ENCODE measurements at regions not wholly inside any gene's neighbourhood (a gene's known extent, or its start where the extent isn't known, plus 50 kb on each side); places are given as distances from the start of the nearest gene placed in this dataset.

DNA sequence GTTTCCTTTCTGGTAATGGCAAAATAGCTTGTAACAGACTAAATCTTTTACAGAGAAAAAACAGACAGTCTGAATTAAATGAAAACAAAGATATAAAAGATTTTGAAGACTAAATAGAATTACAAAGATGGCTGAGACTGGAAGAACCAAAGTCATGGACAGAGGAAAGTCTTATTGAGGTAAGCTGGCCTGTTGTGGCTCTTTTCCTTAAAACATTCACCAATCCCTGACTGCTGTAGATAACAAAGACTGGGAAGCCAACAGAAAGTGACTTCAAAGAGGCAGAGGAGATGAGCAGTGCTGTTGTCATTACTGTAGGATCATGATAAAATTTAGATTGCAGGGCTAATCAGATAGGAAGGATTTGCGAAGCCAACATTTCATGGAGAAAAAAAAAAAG, 517.0 kb downstream of the KIF2B start:
- Histone ChIP-seq H4K20me1 (ENCODE audit: control insufficient read depth, insufficient read depth) (no peaks in the 10 kb centered on the region), H3K27me3 (replicated peaks in 1 of 2; ENCODE audit: control insufficient read depth in 2 of 2, insufficient read depth in 2 of 2, low read length in 1 of 2) (no peaks in the 10 kb centered on the region), H3K4me3 (no peak overlapping the region), H3K36me3 (ENCODE audit: control insufficient read depth in 2 of 2, insufficient read depth in 2 of 2, low read length in 1 of 2) (no peaks in the 10 kb centered on the region), H3K27ac (ENCODE audit: control insufficient read depth, insufficient read depth) (no peak overlapping the region), H3K9ac (ENCODE audit: control insufficient read depth, insufficient read depth, low read length) (no peak overlapping the region), H2AFZ (ENCODE audit: control insufficient read depth, low read depth, low read length) (no peak overlapping the region), H3K79me2 (ENCODE audit: control insufficient read depth, insufficient read depth, low read length) (no peaks in the 10 kb centered on the region), H3K9me3 (replicated peaks; ENCODE audit: control insufficient read depth, insufficient read depth, low read length) (no peaks in the 10 kb centered on the region), H3K4me2 (ENCODE audit: control insufficient read depth, insufficient read depth) (no peak overlapping the region), H3K4me1 (ENCODE audit: control insufficient read depth, insufficient read depth, low read length) (no peaks in the 10 kb centered on the region)
- POLR2A ChIA-PET: no interaction called here
- WGBS (ENCODE audit: insufficient coverage, insufficient replicate concordance, low lambda C conversion rate, missing lambda C conversion rate): 0% methylated on average over 1 of the region's 1 CpG
- intact Hi-C loops (cut with micrococcal nuclease; ENCODE audit: unreplicated experiment): no loop called here
- no TSS peak for BruUV-seq (replicated peaks)
- CTCF ChIA-PET: interaction anchor here (0.7 kb wide), 1 partner anchor 68 kb away, joined by 3 read pairs; no protein-coding TSS in a partner anchor
- no peak for DNase-seq (ENCODE audit: low read depth, low spot score)
- RAD21 ChIA-PET (ENCODE audit: unreplicated experiment): interaction anchor here (0.9 kb wide), 1 partner anchor 45 kb away, joined by 3 read pairs; no protein-coding TSS in a partner anchor
- in situ Hi-C loops (cut with MboI): no loop called here
- no peak for FAIRE-seq
- ATAC-seq: no peak
- SMC1A ChIA-PET (ENCODE audit: uncharacterized antibody, unreplicated experiment): no interaction called here
- no peak for TF ChIP-seq BRCA1 (IDR thresholded peaks at IDR 0.05; ENCODE audit: low read depth, low read length)
- TF ChIP-seq HCFC1 (IDR thresholded peaks at IDR 0.05; ENCODE audit: low read length): no peak
- no peak for TF ChIP-seq ZNF274 (IDR thresholded peaks at IDR 0.05; ENCODE audit: insufficient read depth, insufficient read length)
- TF ChIP-seq HDAC6 (IDR thresholded peaks at IDR 0.05; ENCODE audit: unreplicated experiment): no peak
- TF ChIP-seq NRF1 (conservative IDR thresholded peaks at IDR 0.05; ENCODE audit: low read depth, low read length): no peak
- TF ChIP-seq, protein P1, sequence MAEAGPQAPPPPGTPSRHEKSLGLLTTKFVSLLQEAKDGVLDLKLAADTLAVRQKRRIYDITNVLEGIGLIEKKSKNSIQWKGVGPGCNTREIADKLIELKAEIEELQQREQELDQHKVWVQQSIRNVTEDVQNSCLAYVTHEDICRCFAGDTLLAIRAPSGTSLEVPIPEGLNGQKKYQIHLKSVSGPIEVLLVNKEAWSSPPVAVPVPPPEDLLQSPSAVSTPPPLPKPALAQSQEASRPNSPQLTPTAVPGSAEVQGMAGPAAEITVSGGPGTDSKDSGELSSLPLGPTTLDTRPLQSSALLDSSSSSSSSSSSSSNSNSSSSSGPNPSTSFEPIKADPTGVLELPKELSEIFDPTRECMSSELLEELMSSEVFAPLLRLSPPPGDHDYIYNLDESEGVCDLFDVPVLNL (IDR thresholded peaks at IDR 0.05; ENCODE audit: low read depth, low read length): no peak
- no peak for TF ChIP-seq CBFB (IDR thresholded peaks at IDR 0.05; ENCODE audit: low read depth)
- TF ChIP-seq, protein P2, sequence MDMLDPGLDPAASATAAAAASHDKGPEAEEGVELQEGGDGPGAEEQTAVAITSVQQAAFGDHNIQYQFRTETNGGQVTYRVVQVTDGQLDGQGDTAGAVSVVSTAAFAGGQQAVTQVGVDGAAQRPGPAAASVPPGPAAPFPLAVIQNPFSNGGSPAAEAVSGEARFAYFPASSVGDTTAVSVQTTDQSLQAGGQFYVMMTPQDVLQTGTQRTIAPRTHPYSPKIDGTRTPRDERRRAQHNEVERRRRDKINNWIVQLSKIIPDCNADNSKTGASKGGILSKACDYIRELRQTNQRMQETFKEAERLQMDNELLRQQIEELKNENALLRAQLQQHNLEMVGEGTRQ (IDR thresholded peaks at IDR 0.05; ENCODE audit: borderline replicate concordance, low read depth, low read length): no peak
- TF ChIP-seq, protein P3, sequence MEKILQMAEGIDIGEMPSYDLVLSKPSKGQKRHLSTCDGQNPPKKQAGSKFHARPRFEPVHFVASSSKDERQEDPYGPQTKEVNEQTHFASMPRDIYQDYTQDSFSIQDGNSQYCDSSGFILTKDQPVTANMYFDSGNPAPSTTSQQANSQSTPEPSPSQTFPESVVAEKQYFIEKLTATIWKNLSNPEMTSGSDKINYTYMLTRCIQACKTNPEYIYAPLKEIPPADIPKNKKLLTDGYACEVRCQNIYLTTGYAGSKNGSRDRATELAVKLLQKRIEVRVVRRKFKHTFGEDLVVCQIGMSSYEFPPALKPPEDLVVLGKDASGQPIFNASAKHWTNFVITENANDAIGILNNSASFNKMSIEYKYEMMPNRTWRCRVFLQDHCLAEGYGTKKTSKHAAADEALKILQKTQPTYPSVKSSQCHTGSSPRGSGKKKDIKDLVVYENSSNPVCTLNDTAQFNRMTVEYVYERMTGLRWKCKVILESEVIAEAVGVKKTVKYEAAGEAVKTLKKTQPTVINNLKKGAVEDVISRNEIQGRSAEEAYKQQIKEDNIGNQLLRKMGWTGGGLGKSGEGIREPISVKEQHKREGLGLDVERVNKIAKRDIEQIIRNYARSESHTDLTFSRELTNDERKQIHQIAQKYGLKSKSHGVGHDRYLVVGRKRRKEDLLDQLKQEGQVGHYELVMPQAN (conservative IDR thresholded peaks at IDR 0.05): no peak
- TF ChIP-seq, protein P4, sequence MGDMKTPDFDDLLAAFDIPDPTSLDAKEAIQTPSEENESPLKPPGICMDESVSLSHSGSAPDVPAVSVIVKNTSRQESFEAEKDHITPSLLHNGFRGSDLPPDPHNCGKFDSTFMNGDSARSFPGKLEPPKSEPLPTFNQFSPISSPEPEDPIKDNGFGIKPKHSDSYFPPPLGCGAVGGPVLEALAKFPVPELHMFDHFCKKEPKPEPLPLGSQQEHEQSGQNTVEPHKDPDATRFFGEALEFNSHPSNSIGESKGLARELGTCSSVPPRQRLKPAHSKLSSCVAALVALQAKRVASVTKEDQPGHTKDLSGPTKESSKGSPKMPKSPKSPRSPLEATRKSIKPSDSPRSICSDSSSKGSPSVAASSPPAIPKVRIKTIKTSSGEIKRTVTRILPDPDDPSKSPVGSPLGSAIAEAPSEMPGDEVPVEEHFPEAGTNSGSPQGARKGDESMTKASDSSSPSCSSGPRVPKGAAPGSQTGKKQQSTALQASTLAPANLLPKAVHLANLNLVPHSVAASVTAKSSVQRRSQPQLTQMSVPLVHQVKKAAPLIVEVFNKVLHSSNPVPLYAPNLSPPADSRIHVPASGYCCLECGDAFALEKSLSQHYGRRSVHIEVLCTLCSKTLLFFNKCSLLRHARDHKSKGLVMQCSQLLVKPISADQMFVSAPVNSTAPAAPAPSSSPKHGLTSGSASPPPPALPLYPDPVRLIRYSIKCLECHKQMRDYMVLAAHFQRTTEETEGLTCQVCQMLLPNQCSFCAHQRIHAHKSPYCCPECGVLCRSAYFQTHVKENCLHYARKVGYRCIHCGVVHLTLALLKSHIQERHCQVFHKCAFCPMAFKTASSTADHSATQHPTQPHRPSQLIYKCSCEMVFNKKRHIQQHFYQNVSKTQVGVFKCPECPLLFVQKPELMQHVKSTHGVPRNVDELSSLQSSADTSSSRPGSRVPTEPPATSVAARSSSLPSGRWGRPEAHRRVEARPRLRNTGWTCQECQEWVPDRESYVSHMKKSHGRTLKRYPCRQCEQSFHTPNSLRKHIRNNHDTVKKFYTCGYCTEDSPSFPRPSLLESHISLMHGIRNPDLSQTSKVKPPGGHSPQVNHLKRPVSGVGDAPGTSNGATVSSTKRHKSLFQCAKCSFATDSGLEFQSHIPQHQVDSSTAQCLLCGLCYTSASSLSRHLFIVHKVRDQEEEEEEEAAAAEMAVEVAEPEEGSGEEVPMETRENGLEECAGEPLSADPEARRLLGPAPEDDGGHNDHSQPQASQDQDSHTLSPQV (IDR thresholded peaks at IDR 0.05): no peak
- no peak for TF ChIP-seq MTA2 (IDR thresholded peaks at IDR 0.05; ENCODE audit: low read depth)
- TF ChIP-seq TBL1XR1 (IDR thresholded peaks at IDR 0.05; ENCODE audit: low read depth, low read length): no peak
- TF ChIP-seq PAX5 (IDR thresholded peaks at IDR 0.05; ENCODE audit: borderline replicate concordance, low read depth, low read length): no peak
- no peak for TF ChIP-seq SUPT20H (IDR thresholded peaks at IDR 0.05; ENCODE audit: borderline replicate concordance, control insufficient read depth, low read depth, low read length)
- TF ChIP-seq, protein P5, sequence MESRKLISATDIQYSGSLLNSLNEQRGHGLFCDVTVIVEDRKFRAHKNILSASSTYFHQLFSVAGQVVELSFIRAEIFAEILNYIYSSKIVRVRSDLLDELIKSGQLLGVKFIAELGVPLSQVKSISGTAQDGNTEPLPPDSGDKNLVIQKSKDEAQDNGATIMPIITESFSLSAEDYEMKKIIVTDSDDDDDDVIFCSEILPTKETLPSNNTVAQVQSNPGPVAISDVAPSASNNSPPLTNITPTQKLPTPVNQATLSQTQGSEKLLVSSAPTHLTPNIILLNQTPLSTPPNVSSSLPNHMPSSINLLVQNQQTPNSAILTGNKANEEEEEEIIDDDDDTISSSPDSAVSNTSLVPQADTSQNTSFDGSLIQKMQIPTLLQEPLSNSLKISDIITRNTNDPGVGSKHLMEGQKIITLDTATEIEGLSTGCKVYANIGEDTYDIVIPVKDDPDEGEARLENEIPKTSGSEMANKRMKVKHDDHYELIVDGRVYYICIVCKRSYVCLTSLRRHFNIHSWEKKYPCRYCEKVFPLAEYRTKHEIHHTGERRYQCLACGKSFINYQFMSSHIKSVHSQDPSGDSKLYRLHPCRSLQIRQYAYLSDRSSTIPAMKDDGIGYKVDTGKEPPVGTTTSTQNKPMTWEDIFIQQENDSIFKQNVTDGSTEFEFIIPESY (IDR thresholded peaks at IDR 0.05): no peak
- TF ChIP-seq RAD21 (IDR thresholded peaks at IDR 0.05; ENCODE audit: insufficient read depth, low read depth, low read length): no peak

Data from GM12878 (cell line).